GM19463 (cell line): ENCODE measurements at regions not wholly inside any gene's neighbourhood (a gene's known extent, or its start where the extent isn't known, plus 50 kb on each side); places are given as distances from the start of the nearest gene placed in this dataset.

ENCODE experiments used
- ATAC-seq: cut with Tn5 transposase; IDR thresholded peaks from one replicate; pipeline ENCODE4 v1.9.1; 2021; ENCODE audit warnings: mild to moderate bottlenecking, moderate library complexity; ENCODE audit not compliant: unreplicated experiment

DNA sequence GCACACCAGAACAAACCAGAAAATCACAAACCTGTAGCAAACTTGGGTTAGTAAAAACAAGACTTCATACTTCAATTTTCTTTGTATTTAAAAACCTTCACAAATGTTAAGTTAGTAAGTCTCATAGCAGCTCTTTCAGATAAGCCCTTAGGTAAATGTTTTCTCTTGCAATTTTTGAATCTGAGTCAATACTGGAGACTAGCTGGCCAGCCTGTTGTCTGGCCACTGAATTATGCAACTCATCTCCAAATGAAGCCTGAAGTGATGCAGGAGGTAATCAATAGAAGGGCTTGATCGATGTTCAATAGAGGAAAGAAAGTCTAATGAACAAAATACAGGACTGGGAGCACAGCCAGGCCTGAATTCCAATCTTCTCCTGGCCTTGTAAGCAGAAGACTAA is 465.2 kb downstream of the LRIG3 start:
- no peak for ATAC-seq

DNA sequence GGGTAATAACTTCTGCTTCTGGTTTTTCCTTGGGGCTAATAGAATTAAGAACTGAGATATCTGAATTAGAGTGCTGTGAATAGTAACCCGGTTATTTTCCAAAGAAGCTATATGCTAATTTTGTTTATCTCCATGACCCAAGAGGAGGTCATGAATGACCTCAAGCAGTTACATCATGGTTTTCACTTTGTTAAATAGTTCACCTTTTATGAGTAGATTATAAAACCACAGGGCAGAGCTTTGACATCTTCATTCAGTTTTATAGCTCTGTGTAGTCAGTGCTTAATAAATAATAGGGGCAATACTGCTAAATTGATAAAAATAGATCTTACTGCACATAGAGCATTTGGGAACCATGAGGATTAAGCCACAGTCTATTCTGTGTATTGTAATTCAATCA is 462.2 kb downstream of the LRIG3 start:
- ATAC-seq: no peak

DNA sequence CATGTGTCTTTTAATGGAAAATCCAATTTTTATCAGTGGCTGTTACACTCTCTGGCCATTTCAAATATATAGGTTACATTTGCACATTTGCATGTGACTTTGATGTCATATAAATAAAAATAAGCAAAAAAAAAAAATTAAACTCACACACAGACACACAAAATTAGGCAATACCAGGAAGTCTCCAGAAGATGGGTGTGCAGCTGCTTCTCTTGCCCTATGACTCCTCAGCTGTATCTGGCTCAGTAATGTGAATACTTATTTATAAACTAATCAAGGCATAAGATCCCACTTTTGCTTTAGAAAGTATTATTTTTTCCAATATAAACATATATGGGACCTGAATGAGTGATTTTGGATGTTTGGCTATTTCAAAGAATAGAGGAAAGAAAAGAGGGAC is 461.1 kb downstream of the LRIG3 start:
- no peak for ATAC-seq

DNA sequence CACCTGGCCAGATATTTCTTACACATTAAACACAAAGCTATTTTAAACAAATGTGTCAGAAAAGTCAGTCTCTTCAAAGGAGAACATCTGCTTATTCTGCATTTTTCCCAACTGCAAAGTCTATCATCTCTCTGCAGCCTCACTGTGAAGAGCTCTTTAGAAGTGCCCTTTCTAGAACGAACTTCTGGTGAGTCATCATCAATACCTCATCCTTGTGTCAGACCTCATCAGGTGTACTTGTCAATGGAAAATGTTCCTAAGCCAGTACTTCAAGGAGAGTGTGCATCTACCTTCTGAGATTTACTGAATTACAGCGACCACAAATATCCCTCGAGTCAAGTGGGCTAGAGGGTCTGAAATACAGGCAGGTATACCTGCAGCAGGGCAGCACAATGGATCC is 457.3 kb downstream of the LRIG3 start:
- no peak for ATAC-seq

DNA sequence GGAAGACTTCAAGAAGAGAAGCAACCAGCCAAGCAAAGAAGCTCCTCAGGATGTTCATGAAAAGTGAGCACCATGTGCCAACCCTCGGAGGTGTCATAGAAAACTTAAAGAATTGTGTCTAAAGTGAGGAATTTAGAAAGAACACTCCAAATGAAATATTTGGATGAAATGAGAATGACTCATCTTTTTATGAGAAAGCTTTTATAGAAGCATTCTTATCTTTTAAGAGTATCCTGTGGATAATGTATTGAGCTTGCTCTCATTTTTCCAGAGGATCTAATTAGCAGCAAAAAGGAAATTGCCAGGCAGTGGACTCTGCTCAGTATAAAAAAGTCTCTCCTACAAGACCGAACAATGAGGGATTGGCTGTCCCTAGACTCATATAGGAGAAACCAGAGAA is 454.9 kb downstream of the LRIG3 start:
- ATAC-seq: no peak

DNA sequence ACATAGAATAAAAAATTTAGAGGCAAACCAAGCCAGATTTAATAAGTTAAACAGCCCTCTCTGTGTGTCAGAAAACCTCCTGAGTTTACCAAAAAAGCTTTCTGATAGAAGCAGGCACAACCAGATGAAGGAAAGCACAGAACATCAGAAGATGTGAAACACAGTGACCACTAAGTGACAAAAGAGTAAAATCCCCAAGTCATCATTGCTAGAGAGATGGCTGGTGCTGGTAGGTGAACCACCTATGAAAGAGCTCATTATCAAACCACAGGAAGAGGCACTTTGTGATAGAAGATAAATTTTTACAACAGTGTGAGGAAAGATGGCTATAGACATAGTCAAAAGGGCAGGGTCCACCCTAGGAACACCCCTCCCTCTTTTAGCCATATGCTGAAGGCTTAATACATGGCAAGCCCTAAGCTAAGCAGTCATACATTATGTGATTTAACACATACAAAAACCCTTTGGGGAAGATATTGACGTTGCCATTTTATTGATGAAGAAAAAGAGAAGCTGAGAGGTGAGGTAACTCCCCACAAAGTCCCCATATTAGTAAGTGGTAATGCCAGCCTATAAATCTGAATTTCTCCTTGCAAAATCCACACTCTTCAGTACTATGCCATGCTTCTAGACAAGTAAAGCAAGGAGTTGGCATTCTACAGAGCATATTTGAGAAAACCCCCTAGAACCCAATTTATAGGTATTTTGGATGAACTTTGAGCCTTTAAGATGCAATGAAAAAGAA is 449.9 kb downstream of the LRIG3 start:
- no peak for ATAC-seq

DNA sequence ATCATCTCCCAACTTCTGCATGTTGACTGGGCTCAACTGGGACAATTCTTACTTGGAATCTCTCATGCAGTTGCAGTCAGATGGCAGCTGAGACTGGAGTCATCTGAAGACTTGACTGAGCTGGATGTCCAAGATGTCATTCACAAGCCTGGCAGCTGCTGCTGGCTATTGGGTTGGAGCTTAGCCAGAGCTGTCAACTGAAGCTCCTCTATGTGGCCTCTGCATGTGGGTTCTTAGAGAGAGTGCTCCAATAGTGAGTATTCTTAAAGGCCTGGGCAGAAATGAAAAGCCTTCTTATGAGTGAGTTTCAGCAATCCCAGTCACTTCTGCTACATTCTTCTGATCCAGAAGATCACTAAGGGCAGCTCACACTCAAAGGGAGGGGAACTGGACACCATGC is 440.9 kb downstream of the LRIG3 start:
- no peak for ATAC-seq

DNA sequence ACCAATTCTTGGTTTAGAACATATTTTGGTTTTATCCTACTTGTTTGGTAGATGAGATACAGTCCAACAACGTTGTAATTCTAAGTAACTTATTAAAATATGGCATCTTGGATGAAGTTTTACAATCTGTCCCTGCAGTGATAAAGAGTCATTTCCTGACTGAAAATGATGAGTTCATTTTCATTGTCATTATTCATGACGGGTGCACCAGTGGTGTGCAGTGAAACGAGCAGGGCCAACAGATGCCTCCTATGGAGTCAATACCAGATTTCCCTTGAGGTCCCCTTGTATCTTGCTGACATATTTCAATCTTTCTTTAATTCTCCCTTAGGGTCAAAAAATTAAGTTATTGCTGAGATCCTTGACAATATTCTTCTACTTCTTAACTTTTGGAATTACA is 438.5 kb downstream of the LRIG3 start:
- no peak for ATAC-seq

DNA sequence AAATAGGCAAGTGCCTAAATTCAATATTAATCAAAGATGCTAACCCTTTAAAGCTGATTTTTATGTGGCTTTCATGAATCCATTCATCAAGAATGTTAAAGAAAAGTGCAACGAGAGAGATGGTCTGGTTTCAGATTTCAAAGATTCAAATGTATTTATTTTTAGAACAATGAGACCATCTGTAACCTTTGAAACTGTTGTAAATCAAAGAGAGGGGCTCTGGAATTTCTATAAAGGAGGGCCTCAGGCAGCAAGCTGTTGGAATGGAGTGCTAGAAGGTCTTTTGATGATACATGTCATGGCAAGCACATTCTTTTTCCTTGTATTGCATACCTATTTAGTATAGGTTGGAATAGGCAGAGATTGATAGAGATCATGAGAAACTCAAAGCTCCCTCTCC is 433.0 kb downstream of the LRIG3 start:
- no peak for ATAC-seq

DNA sequence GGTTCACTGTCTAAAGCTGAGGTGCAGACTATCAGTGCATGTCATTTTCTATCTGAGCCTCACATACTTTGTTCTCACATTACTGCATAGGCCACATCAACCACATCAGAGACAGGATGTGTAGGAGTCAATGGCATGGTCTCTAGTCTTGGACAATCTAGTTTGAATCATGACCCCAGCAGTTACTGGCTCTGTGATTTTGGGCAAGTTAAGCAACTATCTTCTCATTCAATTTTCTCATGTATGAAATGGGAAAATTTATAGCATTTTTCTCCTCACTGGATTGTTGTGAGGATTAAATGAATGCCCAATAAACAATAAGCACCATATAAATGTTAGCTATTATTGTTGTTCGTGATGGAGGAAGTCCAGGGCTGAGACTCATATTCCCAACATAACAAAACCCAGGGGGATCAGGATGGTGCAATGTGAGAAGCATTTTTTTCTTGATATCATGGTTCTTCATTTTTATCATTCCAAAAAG is 432.6 kb downstream of the LRIG3 start:
- no peak for ATAC-seq

DNA sequence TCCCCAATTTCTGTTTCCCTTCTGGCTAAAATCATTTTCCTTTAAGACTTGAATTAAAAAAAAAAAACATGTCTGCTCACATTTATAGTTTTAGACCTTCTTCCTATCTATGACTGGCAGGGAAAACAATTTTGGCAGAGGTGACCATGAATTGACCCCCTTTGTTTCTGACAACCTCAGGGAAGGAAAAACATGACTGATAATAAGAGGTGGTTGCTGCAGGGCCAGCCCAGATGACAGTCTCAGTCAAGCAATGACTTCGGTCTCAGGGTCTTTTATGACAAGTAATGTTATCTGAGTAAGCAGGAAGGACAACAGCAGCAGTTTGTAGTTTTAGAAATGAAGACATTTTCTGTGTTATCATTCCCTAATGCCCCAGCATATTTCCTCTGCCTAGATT is 430.9 kb downstream of the LRIG3 start:
- ATAC-seq: no peak

DNA sequence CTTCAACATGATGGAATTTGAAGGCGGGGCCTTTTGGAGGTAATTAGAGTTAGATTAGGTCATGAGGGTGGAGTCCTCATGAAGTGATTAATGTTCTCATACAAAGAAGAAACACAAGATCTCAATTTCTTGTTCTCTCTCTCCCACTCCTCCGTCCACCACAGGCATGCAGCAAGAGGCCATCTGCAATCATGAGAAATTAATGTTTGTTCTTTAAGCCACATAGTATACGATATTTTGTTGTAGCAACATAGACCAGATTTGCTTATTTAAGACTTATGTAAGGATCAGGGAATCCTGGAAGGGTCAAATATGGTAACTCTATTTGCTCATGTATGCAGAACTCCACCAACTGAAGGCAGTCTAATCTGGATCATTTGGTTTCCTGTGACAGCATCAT is 429.0 kb downstream of the LRIG3 start:
- ATAC-seq: no peak

DNA sequence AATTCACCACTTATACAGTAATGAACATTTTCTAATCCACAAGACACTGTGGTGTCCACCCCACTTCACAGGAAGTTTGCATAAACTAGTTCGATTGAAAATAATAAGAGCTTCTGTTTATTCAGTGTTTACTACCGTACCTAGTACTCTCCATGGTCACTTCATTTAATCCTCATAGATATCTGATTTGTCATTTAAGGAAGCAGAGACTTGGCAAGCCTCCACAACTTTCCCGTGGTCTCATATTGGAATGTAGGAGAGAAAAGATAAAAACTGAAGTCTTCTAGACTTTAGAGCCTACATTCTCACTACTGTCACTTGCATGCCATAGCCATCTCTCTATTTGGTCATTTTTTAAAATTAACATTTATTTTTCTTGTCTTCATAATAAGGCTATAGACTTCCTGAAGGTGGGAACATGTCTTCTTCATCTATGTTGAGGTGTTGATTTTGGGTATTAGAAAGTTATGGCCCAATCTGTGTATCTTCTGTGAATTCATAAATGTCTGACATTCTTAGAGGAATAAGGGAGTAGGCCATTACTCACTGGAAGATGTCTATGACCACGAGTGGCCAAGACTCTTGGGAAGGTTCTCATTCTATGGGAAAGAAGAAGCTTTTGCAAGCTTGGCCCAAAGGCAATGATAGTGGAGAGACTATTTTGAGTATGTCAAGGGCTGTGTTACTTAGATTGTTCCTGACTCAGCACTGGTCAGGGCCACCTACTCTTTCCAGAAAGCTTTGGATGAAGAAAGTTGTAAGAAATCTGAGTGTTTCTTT is 423.7 kb downstream of the LRIG3 start:
- no peak for ATAC-seq

DNA sequence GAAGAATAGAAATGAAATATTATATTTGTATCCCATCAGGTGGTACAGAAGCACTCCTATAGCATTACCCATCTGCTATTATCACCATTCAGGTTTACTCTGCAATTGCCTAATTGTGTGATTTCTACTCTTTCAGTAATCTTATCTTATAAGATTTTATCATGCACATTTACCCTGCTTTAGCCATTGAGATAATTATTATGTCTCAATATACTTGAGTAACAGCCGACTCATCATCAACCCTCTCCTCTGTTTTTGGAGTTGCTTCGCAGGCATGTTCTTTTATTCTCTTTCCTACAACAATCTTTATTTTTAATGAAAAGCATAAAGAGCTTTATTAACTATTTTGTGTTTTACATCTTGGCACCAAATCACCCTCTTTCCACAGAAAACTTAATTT is 419.9 kb downstream of the LRIG3 start:
- no peak for ATAC-seq

DNA sequence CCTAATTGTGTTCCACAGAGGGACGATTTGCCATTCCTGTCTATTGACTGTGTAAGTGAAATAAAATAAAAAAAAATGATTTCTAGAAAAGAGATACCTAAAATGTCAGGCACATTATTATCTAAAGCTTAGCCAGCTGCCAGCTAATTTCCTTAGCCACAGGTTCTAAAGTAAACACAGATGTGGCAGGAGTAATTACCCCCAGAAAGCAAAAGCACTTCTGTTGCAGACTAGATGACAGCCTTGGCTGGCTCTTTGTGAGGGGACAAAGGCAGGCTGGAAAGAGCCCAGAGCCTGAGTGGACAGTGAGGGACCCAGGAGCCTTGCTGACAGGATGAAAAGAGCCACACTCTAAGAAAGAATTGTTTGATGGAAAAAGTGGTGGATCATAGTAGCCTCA is 418.1 kb downstream of the LRIG3 start:
- no peak for ATAC-seq

DNA sequence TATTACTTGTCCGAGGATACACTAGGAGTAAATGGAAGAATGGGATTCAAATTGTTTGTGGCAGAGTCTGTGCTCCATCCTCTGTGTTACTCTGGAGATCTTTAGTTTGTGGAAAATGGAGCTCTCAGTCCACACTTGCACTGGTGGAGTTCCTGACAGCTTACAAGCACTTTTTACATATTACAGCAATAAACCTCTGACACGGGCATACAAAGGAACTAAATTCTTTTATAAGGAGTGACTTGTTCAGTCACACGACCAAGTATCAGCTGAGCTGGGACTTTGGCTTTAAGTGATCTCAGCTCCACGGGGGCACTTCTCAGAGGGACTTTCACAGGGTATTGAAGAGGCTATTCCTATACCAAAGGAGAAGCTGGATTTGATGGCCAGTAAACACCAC is 417.5 kb downstream of the LRIG3 start:
- no peak for ATAC-seq

DNA sequence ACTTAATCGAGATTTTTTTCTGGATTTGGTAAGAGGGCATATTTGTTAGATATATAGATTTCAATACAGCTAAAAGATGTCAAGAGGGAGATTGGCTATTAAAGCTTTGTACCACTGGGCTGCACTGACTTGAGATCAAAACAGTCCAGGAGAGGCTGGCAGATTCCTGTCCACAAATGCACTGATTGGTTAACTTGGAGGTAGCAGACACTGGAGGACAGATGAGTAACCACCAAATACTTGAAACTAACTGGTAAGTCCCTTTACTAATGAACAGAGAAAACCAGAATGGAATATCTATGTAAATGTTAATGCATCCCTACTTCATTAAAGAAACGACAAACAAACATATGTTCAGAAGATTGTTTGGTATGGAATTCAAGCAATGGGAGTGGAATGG is 416.6 kb downstream of the LRIG3 start:
- ATAC-seq: no peak

DNA sequence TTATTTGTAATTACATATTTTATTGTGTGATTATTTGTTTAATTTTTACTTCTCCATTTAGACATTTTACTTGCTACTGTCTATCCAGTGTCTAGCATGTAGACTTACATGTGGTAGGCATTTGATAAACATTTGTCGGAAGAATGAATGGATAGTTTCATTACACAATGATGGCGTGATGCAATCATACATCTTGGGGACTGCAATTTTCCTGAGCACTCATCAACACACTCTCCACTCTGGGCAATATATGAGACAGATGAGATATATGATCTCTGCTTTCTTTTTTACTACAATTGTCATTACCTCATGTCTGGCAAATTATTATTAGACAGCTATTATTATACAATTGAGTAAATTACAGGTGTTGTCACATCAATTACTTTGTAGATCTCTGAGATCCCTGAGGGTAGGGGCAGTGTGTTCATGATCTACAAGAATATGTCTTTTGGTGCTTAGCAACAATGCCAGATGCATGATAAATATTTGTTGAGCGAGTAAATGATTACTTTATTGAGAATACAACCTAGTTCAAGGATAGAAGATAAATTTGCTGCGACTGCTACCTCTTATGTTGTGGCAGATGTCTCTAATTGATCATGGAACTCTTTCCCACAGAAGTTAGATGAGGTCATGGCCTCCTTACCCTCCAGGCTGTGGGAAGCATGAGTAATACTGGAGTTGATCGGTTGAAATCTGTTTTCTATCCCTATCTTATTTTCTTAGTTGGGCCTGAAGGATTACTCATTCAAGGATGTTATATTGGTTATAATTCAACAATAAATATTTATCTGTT is 416.0 kb downstream of the LRIG3 start:
- ATAC-seq: no peak

DNA sequence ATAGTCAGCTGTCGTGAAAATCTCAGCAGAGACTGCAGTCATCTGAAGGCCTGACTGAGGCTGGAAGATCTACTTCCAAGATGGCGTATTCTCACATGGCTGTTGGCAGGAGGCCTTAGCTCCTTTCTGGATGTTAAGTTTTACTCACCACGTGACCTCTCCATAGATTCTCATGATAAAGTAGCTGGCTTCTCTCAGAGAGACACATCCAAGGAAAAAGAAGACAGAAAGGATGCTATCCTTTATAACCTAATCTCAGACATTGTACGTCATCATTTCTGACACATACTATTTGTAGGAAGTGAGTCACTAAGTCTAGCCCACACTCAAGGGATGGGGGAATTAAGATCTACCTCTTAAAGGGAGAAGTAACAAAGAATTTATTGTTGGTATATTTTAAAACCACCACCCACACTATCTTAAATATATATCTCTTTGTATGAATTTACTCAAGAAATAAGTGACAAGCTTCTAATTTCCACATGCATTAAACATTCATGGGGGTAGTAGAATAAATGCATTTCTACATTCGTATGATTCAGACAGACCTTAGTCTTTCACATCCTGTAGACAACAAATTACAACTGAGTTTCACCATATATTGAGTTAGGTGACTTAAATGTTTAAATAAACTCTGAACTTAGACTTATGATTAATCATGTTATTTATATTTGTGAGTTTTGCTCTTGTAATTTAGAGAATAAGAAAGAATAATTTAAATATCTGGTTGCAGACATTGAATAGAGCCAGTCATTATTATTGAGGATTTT is 411.0 kb downstream of the LRIG3 start:
- ATAC-seq: no peak

DNA sequence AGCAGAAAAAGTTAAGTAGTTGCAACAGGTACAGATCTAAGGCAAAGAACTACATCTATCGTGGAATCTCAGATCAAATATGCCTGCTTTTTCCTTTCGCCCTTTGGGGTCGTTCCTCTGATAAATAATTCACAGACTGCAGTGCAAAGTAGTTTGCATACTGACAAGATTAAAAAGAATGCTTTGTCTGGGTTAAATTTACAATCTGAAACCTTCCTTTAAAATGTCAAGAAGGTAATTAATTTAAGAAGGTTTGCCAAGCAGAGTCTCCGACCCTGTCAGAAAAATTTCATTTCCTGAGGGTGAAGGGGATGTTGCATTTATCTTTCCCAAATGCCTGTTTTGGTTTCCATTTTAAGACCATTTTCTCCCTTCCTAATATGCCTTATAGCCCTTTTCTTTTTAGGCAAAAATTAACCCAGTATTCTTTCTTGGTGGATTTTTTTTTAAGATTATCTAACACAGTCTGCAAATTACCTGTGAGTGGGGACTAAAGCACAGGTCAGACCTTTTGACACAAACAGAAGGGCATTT is 406.9 kb downstream of the LRIG3 start:
- ATAC-seq: no peak

DNA sequence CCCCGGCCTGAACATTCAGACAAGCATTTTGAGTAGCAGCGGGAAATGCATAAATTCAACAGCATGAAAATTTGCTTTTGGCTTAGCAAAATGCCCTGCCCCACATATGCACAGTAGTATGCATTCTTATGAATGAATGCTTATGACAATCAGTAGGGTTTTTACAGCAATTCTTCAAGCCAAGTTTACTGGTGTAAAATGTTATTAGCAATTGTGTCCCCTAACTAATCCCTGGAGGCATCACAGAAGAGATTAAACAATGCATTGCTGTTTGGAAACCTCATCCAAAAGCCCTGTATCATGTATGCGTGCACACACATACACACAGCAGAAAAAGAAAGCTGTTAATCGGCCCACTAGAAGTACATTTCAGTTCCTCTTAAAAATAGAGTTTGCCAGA is 406.5 kb downstream of the LRIG3 start:
- ATAC-seq: no peak
